HG03558 (cell line): ENCODE measurements at regions not wholly inside any gene's neighbourhood (a gene's known extent, or its start where the extent isn't known, plus 50 kb on each side); places are given as distances from the start of the nearest gene placed in this dataset.
"Not testable (repeated sequence)": the region's sequence is repeated elsewhere in the genome, so short reads cannot be mapped to it uniquely, and the experiment has no call there.

Experiments
- ATAC-seq: cut with Tn5 transposase; IDR thresholded peaks from one replicate; pipeline ENCODE4 v1.9.1; 2021; ENCODE audit warnings: moderate number of reproducible peaks; ENCODE audit not compliant: unreplicated experiment; ENCODE audit errors: extremely low read depth

DNA sequence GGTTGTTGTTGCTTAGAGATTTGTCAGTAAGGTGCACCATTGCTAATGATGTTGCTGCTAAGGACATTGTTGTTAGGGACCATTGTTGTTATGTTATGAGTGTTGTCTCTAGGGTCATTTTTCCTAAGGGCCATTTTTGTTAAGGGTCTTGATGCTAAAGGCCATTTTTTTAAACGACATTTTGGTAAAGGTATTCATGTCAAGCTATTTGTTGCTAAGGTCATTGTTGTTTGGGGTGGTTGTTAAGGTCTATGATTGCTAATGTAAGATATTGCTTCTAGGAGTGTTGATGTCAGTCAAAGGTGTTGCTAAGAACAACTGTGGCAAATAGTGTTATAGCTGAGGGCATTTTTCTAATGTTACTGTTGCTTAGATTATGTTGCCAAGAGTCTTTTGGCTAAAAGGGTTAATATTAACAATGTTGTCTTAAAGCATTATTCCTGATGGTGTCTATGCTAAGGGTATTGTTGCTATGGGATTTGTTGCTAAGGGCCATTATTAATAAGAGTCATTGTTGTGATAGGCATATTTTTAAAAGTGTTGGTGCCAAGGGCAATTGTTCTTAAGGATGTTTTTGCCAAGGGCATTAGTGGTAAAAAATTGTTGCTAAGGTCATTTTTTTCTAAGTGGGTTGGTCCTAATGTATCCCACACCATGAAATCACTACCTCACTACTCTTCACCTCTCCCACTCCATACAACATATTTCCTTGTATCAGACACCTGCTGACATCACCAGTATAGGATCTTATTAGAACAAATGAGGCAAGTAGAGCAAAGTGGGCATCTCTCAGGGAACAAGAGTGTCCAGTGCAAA lies 56.2 kb downstream of the SPATA31A6 start:
- not testable (repeated sequence) for ATAC-seq

DNA sequence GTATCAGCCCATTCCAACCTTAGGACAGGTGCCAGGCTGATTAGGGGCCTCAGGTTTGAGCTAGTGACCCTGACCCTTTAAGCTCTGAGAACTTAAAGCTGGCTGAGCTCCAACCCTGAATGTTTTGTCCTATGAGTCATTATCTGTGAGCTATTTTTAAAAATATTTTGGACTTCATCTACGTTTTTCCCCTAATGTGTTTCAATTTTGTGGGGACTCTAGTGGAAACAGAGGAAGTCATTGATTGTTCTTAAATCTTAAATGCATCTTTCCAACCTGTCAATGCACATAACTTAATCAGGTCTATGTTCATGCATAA lies 56.8 kb downstream of the SPATA31A6 start:
- ATAC-seq: not testable (repeated sequence)

DNA sequence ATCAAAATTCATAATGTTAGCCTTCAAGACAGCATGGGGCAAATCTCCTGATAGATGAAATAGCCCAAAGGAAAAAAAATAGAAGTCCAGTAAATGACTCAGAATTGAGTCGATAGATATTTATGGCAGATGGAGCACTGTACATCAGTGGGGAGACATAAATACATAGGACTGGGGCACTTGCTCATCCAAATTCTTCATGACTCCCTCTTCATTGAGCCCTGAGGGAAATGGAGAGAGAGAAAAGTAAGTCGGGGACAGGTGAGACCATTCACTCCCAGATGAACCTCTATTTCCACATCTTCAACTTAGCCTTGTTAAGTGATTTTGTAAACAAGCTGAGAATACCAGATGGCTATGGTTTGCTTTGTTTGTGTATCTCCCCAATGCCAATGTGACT lies 59.8 kb downstream of the SPATA31A6 start:
- not testable (repeated sequence) for ATAC-seq

GRCh38 chr9:42243822-42244221 lies 60.4 kb downstream of the SPATA31A6 start:
- not testable (repeated sequence) for ATAC-seq

DNA sequence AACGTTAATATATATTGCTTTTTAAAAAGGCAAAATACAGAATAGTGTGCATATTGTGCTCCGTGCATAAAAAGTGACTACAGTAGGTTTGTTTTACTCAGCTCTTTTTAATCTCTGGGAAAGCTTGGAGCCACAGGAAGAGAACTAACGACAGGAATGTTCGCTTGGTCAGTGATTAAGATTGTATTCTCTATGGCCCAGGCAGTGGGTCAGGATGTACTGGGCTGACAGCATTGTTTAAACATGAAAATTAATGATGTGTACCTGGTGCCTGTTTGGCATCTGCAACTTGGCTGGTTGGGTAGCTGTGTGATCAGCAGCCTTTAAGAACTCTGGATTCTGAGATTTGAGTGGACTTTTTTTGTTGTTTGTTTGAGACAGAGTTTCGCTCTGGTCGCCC lies 85.3 kb downstream of the SPATA31A6 start:
- ATAC-seq: not testable (repeated sequence)

DNA sequence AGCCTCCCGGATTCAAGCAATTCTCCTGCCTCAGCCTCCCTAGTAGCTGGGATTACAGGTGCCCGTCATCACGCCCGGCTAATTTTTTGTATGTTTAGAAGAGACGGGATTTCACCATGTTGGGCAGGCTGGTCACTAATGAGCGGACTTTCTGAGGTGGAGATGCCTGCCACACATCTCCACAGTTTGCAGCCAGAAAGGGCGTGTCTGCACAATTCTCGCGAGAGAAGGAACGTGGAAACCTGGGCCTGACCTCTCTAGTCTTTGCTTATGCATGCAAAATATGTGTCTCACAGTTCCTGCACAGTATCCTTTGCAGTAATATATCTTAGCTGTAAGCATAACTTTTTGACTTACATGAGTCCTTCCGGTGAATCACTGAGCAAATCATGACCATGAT lies 85.7 kb downstream of the SPATA31A6 start:
- not testable (repeated sequence) for ATAC-seq

- not testable (repeated sequence) for ATAC-seq
These were observed 89.7 kb downstream of the SPATA31A6 start for GRCh38 chr9:42273191-42273590.

DNA sequence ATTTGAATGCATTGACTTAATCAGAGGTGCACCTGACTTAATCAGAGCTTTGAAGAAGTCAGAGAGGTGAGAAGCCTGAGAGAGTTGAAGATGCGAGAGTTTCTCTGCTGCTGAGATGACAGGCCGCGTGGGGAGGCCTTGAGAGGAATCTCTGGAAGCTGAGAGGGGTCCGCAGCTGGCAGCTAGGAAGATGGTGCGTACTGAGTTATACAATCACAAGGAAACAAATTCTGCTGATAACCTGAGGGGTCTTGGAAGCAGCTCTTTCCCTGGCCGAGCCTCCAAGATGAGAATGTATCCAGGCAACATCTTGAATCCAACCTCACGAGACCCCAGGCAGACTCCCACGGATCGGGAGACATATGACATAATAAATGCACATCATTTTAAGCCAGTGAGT lies 91.7 kb downstream of the SPATA31A6 start:
- no peak for ATAC-seq

- not testable (repeated sequence) for ATAC-seq
These were observed 99.2 kb downstream of the SPATA31A6 start for GRCh38 chr9:42282531-42283178.

DNA sequence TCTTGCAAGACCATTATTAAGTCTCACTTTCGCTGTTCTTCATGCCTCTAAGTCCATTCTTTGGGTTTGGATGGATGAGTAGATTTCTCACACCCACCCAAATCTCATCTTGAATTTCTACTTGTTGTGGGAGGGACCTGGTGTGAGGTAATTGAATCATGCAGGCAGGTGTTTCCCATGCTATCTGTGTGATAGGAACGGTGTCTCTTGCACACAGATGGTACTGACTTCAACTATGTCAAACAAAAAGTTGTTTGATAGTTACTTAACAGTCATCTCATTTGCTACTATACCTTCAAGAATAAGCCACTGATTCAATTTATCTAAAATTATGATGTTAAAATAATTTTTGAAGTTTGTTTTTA lies 99.7 kb downstream of the SPATA31A6 start:
- not testable (repeated sequence) for ATAC-seq

DNA sequence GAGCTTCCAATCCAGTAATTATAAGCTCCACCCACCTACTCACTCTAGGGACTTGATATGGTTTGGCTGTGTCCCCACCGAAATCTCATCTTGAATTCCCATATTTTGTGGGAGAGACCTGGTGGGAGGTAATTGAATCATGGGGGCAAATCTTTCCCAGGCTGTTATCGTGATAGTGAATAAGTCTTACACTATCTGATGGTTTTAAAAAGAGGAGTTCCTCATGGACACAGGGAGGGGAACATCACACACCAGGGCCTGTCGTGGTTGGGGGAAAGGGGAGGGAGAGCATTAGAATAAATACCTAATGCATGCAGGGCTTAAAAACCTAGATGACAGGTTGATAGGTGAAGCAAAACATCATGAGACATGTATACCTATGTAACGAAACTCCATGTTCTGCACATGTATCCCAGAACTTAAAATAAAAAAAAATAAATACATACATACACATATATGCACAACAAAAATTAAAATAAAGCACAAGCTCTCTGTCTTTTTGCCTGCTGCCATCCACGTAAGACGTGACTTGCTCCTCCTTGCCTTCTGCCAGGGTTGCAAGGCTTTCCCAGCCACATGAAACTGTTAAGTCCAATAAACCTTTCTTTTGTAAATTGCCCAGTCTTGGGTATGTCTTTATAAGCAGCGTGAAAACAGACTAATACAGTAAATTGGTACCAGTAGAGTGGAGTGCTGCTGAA lies 102.8 kb downstream of the SPATA31A6 start:
- not testable (repeated sequence) for ATAC-seq

DNA sequence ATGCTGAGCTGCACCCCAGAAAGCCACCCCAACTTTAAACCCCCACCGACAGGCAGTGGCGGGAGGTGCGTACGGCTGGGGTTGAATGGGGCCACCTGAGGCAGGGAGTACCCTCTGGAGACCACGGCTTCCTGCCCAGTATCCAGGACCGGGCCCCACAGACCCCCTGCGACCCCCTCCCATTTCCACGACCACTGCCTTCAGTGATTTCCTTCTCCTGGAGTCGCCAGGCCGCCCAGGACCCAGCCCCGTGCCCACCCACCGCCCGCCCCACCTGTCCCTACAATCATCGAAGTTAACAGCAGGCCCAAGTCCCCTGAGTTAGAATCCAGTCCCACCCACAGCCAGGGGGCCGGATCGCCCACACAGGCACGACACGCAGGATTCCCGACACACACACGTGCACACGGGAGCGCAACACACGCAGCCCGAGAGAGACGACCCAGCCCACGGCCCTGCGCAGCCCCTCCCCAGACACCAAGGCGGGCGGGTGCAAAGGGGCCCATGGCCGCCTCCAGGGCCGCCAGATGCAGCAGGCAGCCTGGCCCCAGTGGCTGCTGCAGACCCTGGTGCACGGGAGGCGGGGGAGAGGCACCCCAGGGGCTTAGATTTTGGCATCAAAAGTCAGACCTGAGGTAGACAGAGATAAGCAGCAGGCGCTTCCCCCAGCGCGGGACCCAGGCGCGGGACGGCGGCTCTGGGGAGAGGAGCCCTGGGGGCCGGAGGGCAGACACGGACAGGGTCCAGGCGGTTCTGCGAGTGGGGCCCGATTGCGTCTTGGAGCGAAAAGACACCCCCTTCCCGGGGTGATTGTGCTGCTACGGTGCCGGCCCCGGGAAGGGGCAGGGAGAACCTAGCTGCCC lies 104.8 kb downstream of the SPATA31A6 start:
- ATAC-seq: not testable (repeated sequence)

DNA sequence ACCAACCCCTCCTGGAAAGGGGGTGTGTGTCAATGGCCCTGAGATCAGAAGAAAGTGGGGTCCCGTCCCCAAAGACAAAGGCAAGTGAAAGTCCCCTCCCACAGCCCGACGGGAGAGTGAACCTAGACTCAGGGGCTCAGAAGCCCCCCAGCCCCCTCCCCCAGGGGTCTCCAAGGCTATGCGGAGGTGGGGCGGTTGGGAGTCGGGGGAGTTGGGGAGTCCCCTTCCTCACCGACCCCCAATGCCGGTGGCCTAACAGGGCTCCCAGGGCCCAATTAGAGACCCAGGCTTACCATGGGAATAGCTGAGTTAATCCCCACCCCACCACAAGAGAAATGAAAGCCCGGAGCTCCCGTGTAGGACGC lies 105.4 kb downstream of the SPATA31A6 start:
- ATAC-seq: not testable (repeated sequence)

DNA sequence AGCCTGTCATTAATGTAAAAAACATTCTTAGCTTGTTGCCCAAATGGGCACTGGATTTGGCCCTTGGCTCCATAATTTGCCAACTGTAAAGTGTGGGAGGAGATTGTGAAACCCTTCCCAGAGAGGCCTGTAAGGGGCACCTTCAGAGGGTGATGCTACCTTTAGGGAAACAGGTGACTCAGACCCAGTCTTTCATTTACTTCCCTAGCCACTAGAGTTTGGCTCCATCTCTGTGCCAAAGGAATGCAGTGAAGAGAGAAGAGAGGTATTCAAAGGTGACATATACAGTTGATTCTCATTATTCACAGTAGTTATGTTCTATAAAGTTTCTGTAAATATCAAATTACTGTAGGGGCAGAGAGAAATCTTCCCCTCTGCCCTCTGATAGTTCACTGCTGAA lies 116.7 kb downstream of the SPATA31A6 start:
- ATAC-seq: not testable (repeated sequence)

GRCh38 chr9:42306625-42307024 lies 123.2 kb downstream of the SPATA31A6 start:
- not testable (repeated sequence) for ATAC-seq

DNA sequence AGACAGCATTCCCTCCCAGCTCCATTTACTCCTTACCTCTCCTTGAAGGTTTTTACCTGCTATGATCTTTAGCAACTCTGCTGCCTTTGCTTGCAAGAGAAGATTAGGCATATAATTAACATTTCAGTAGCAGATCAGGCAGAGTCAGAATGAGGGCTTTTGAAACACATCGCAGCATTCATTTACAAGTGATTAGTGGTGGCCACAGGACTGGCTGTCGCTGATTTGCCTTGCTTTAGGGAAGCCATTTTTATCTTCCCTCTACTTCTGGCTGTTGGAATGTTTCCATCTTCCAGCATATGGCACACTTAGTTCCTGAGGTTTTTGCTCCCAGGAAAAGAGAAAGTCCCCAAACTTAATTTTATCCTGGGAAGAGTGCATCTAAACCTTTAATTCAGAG lies 124.0 kb downstream of the SPATA31A6 start:
- ATAC-seq: not testable (repeated sequence)

DNA sequence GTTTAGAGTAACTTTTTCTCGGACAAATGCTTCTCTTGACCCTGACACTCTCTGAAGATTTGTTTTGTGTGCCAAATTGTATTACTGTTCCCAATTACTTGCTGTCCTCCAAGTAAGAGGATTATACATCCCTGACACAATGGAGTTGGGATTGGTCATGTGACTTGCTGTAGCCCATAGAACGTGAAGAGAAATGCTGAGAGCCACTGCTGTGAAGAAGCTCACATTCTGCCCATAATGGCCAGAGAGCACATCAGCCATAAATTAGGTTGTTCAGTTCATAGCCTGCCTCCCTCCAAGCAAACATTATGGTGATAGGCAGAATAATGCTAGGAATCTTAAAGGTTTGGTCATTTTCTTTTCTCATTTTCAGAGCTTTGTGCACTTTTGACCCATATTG lies 127.5 kb downstream of the SPATA31A6 start:
- not testable (repeated sequence) for ATAC-seq

GRCh38 chr9:42316026-42316425 lies 132.6 kb downstream of the SPATA31A6 start:
- not testable (repeated sequence) for ATAC-seq

- ATAC-seq: not testable (repeated sequence)
These were observed 134.2 kb downstream of the SPATA31A6 start for GRCh38 chr9:42317677-42318076.

DNA sequence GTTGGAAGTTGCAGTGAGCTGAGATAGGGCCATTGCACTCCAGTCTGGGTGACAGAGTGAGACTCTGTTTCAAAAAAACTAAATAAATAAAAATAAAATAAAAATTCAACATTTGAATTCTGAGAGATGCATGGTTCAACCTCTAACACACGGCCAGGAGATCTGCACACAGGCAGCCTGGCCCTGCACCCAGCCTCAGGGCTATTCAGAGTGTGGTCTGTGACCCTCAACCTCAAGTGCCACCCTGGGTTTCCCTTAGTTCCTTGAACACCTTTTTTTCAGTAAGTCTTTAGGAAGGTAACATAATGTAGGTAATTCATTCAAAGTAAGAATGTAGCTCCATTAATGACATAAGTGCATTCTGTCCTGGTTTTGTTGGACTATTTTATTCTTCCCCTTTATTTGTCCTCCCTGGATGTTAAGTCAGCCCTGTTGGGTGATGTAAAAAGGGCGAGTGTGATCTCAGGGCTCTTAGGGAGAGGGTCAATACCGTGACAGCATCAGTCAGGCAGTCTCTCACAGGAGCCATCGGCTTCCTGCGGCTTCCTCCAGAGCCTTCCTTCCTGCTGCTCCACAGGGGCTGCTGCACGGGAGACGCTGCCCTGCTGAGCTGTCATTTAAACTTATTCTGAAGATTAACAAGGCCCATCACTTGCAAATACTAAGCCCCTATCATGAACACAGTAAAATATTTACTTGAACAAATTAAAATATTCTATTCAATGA lies 139.8 kb downstream of the SPATA31A6 start:
- ATAC-seq: not testable (repeated sequence)
